Hepatocyte (in vitro differentiated cells): ENCODE measurements at regions not wholly inside any gene's neighbourhood (a gene's known extent, or its start where the extent isn't known, plus 50 kb on each side); places are given as distances from the start of the nearest gene placed in this dataset.

Experiments
- DNase-seq: peaks from one replicate; pipeline ENCODE4 v3.0.0-alpha.2; 2016; ENCODE audit warnings: low spot score
- H2AFZ ChIP-seq: fragments of 200-600 bp; sonication (generic); 2 replicates; pipeline ENCODE4 v1.6.0; 2016; ENCODE audit warnings: antibody characterized with exemption, mild to moderate bottlenecking
- H3K27ac ChIP-seq: fragments of 200-600 bp; sonication (generic); 2 replicates; pipeline ENCODE4 v1.5.1; 2016; ENCODE audit warnings: mild to moderate bottlenecking
- H3K27me3 ChIP-seq: fragments of 200-600 bp; sonication (generic); 2 replicates; pipeline ENCODE4 v1.6.1; 2016
- H3K36me3 ChIP-seq: fragments of 200-600 bp; sonication (generic); replicated peaks from 2 replicates; pipeline ENCODE4 v1.5.1; 2016; ENCODE audit warnings: low read depth; ENCODE audit not compliant: insufficient read depth
- H3K4me1 ChIP-seq: fragments of 200-600 bp; sonication (generic); 2 replicates; pipeline ENCODE4 v1.5.1; 2016; ENCODE audit warnings: mild to moderate bottlenecking, moderate library complexity; ENCODE audit not compliant: insufficient read depth
- H3K4me2 ChIP-seq: fragments of 200-600 bp; sonication (generic); 2 replicates; pipeline ENCODE4 v1.6.0; 2016
- H3K4me3 ChIP-seq: fragments of 200-600 bp; sonication (generic); 2 replicates; pipeline ENCODE4 v1.5.1; 2016; ENCODE audit warnings: mild to moderate bottlenecking
- H3K79me2 ChIP-seq: fragments of 200-600 bp; sonication (generic); 2 replicates; pipeline ENCODE4 v1.6.0; 2017; ENCODE audit warnings: mild to moderate bottlenecking
- H3K9me2 ChIP-seq: fragments of 200-600 bp; sonication (generic); replicated peaks from 2 replicates; pipeline ENCODE4 v1.6.0; 2017; ENCODE audit warnings: mild to moderate bottlenecking; ENCODE audit not compliant: insufficient read depth
- H3K9me3 ChIP-seq: fragments of 200-600 bp; sonication (generic); 2 replicates; pipeline ENCODE4 v1.5.1; 2016; ENCODE audit warnings: low read depth, mild to moderate bottlenecking
- H4K20me1 ChIP-seq: fragments of 200-600 bp; sonication (generic); 2 replicates; pipeline ENCODE4 v1.6.0; 2016; ENCODE audit warnings: mild to moderate bottlenecking; ENCODE audit not compliant: insufficient read depth, poor library complexity, severe bottlenecking
- EZH2 ChIP-seq: fragments of 200-600 bp; sonication (generic); IDR thresholded peaks from 2 replicates; pipeline ENCODE4 v1.6.1; 2016; ENCODE audit warnings: antibody characterized with exemption, mild to moderate bottlenecking, borderline replicate concordance
- EZH2phosphoT487 ChIP-seq: fragments of 200-600 bp; sonication (generic); IDR thresholded peaks from one replicate; pipeline ENCODE4 v1.6.1; 2018; ENCODE audit warnings: antibody characterized with exemption, mild to moderate bottlenecking, low read depth, moderate library complexity; ENCODE audit not compliant: unreplicated experiment, severe bottlenecking
- WGBS: methylation state at CpG from one replicate; pipeline ENCODE4 v1.1.6; 2016; ENCODE audit warnings: low lambda C conversion rate; ENCODE audit errors: missing lambda C conversion rate; 5-methylcytosine and 5-hydroxymethylcytosine counted together
- TF ChIP-seq, protein P1 (sequence below): fragments of 200-600 bp; sonication (generic); IDR thresholded peaks from 2 replicates; pipeline ENCODE4 v1.5.1; 2016; ENCODE audit warnings: antibody characterized with exemption, mild to moderate bottlenecking; ENCODE audit not compliant: poor library complexity

DNA sequence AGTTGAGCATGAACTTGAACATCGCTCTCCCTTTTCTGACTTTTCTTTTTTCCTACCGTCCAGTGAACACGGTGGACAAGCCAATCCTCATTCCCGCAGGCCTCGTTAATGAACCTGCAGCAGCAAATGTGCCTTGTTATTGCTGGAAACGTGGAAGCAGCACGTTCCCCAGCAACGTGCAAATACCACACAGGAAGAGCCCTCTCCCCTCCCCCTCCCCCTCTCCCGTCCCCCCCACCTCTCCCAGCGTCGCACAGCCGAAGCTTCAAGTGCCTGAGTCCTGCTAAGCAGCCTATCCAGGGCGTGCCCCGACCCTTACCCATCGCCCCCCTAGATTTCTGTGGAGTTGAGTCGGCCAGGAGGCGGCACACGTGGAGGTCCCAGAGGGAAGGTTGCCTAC is 219.9 kb downstream of the BCOR start:
- Histone ChIP-seq H3K4me2 (no peak overlapping the region), H3K79me2 (no peaks in the 10 kb centered on the region), H4K20me1 (no peaks in the 10 kb centered on the region), H3K27ac (no peak overlapping the region), H3K9me2 (no peaks in the 10 kb centered on the region), H3K27me3 (no peaks in the 10 kb centered on the region), H2AFZ (no peak overlapping the region), H3K9me3 (no peaks in the 10 kb centered on the region), H3K4me3 (no peak overlapping the region), H3K4me1 (no peaks in the 10 kb centered on the region), H3K36me3 (no peaks in the 10 kb centered on the region)
- TF ChIP-seq EZH2 (no peak), EZH2phosphoT487 (no peak)
- TF ChIP-seq, protein P1, sequence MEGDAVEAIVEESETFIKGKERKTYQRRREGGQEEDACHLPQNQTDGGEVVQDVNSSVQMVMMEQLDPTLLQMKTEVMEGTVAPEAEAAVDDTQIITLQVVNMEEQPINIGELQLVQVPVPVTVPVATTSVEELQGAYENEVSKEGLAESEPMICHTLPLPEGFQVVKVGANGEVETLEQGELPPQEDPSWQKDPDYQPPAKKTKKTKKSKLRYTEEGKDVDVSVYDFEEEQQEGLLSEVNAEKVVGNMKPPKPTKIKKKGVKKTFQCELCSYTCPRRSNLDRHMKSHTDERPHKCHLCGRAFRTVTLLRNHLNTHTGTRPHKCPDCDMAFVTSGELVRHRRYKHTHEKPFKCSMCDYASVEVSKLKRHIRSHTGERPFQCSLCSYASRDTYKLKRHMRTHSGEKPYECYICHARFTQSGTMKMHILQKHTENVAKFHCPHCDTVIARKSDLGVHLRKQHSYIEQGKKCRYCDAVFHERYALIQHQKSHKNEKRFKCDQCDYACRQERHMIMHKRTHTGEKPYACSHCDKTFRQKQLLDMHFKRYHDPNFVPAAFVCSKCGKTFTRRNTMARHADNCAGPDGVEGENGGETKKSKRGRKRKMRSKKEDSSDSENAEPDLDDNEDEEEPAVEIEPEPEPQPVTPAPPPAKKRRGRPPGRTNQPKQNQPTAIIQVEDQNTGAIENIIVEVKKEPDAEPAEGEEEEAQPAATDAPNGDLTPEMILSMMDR: no peak
- no peak for DNase-seq
- WGBS: 61% methylated on average over 18 of the region's 18 CpGs

DNA sequence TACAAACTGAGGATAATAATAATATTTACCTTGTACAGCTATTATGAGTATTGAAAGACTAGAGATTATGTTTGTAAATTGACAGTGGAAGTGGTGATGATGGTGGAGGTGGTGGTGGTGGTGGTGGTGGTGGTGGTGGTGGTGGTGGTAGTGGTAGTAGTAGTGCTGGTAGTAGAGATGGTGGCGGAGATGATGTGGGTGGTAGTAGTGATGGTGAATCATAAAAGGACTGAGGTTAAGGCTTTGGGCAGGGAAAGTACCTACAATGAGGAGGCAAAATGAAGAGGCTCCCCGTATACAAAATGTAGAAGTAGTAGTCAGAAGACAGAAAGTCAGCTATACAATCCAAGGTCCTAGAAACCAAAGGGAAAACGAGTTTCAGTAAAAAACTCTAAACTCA is 214.1 kb downstream of the BCOR start:
- Histone ChIP-seq H4K20me1 (no peaks in the 10 kb centered on the region), H3K36me3 (no peaks in the 10 kb centered on the region), H3K4me3 (no peak overlapping the region), H3K27ac (no peak overlapping the region), H3K4me2 (no peak overlapping the region), H3K9me3 (no peaks in the 10 kb centered on the region), H2AFZ (no peak overlapping the region), H3K4me1 (no peaks in the 10 kb centered on the region), H3K9me2 (no peaks in the 10 kb centered on the region), H3K27me3 (no peaks in the 10 kb centered on the region), H3K79me2 (no peaks in the 10 kb centered on the region)
- TF ChIP-seq EZH2 (no peak), EZH2phosphoT487 (no peak)
- TF ChIP-seq, protein P1: no peak
- DNase-seq: no peak
- 81% methylated on average over 2 of the region's 3 CpGs for WGBS

DNA sequence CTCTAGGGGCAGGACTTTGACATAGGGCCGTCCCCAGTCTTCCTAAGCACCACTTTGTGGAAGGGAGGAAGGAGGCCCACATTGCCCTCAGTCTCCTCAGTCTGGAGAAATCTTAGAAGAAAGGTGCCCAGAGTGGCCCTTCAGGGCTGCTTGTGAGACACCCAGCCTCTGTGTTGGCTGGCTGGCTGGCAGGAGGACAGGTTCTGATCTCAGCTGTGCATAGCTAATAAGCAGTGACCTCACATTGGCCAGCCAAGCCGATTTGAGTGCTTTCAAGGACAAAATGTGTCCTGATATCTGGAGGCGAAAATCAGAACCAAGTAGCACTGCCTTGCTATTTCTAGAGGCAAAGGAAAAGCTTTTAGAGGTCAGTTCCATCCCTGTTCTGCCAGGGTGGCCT is 211.5 kb downstream of the BCOR start:
- no peaks in the 10 kb centered on the region for H4K20me1 ChIP-seq
- H3K79me2 ChIP-seq: no peaks in the 10 kb centered on the region
- no peak overlapping the region for H2AFZ ChIP-seq
- H3K4me1 ChIP-seq: no peaks in the 10 kb centered on the region
- no peak overlapping the region for H3K4me2 ChIP-seq
- no peaks in the 10 kb centered on the region for H3K9me3 ChIP-seq
- H3K4me3 ChIP-seq: no peak overlapping the region
- H3K9me2 ChIP-seq: no peaks in the 10 kb centered on the region
- DNase-seq: no peak
- TF ChIP-seq, protein P1: no peak
- no peak for TF ChIP-seq EZH2phosphoT487
- no peaks in the 10 kb centered on the region for H3K36me3 ChIP-seq
- H3K27me3 ChIP-seq: no peaks in the 10 kb centered on the region
- H3K27ac ChIP-seq: no peak overlapping the region
- WGBS: 74% methylated on average over 3 of the region's 3 CpGs

DNA sequence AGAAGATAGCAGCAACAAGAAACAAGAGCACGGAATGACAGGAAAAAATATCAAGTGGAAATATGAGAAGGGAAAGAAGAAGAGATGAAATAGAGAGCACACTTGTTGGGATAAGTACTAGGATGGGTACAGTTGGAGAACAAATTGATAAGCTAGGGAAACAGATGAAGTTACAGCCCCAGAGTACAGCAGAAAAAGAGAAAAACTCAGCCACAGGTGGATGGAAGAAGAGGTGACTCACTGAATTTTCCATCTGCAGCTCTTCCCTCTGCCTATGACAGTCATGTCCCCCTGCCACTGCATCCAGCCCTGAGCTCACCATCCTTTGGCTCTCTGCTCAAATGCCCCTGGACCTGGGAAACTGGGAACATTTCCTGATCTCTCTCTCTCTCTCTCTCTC is 209.0 kb downstream of the BCOR start:
- H3K27ac ChIP-seq: no peak overlapping the region
- H3K79me2 ChIP-seq: no peaks in the 10 kb centered on the region
- 92% methylated on average over 1 of the region's 1 CpG for WGBS
- no peaks in the 10 kb centered on the region for H3K4me1 ChIP-seq
- no peaks in the 10 kb centered on the region for H3K36me3 ChIP-seq
- no peaks in the 10 kb centered on the region for H4K20me1 ChIP-seq
- no peaks in the 10 kb centered on the region for H3K27me3 ChIP-seq
- H3K9me3 ChIP-seq: no peaks in the 10 kb centered on the region
- H3K9me2 ChIP-seq: no peaks in the 10 kb centered on the region
- H3K4me2 ChIP-seq: no peak overlapping the region
- no peak overlapping the region for H3K4me3 ChIP-seq
- no peak overlapping the region for H2AFZ ChIP-seq
- TF ChIP-seq EZH2 (no peak), EZH2phosphoT487 (no peak)
- TF ChIP-seq, protein P1: no peak
- DNase-seq: no peak
